Mesendoderm (in vitro differentiated cells): ENCODE measurements at regions not wholly inside any gene's neighbourhood (a gene's known extent, or its start where the extent isn't known, plus 50 kb on each side); places are given as distances from the start of the nearest gene placed in this dataset.

Experiments
- DNase-seq: peaks from one replicate; pipeline ENCODE4 v3.0.0; 2013
- H2AK5ac ChIP-seq: 2 replicates; pipeline ENCODE4 v1.6.1; 2013; ENCODE audit warnings: low read length, inconsistent platforms
- H2BK120ac ChIP-seq: 2 replicates; pipeline ENCODE4 v1.6.1; 2013; ENCODE audit warnings: low read depth, mild to moderate bottlenecking, low read length, moderate library complexity, mixed read lengths
- H2BK15ac ChIP-seq: replicated peaks from 2 replicates; pipeline ENCODE4 v1.6.1; 2013; ENCODE audit warnings: low read depth, mild to moderate bottlenecking, moderate library complexity
- H2BK5ac ChIP-seq: 2 replicates; pipeline ENCODE4 v1.6.1; 2013; ENCODE audit warnings: low read length, inconsistent platforms
- H3K18ac ChIP-seq: 2 replicates; pipeline ENCODE4 v1.6.1; 2013; ENCODE audit warnings: mild to moderate bottlenecking, low read length, mixed read lengths
- H3K23ac ChIP-seq: one replicate; pipeline ENCODE4 v1.6.1; 2013; ENCODE audit warnings: low read length
- H3K27ac ChIP-seq: 2 replicates; pipeline ENCODE4 v1.5.1; 2013; ENCODE audit warnings: low read depth, mild to moderate bottlenecking, inconsistent platforms, low read length, moderate library complexity
- H3K27me3 ChIP-seq: 2 replicates; pipeline ENCODE4 v1.6.1; 2013; ENCODE audit warnings: low read length, control low read depth, mild to moderate bottlenecking, inconsistent platforms; ENCODE audit not compliant: insufficient read depth, poor library complexity
- H3K36me3 ChIP-seq: 2 replicates; pipeline ENCODE4 v1.6.1; 2013; ENCODE audit warnings: low read length, inconsistent platforms; ENCODE audit not compliant: control insufficient read depth, insufficient read depth
- H3K4ac ChIP-seq: one replicate; pipeline ENCODE4 v1.6.1; 2013; ENCODE audit warnings: low read depth, mild to moderate bottlenecking, low read length, moderate library complexity
- H3K4me1 ChIP-seq: 2 replicates; pipeline ENCODE4 v1.6.1; 2013; ENCODE audit warnings: low read depth, low read length, inconsistent platforms; ENCODE audit not compliant: control insufficient read depth
- H3K4me2 ChIP-seq: 2 replicates; pipeline ENCODE4 v1.6.1; 2013; ENCODE audit warnings: low read length
- H3K4me3 ChIP-seq: 2 replicates; pipeline ENCODE4 v1.5.1; 2013; ENCODE audit warnings: mild to moderate bottlenecking, low read length
- H3K56ac ChIP-seq: one replicate; pipeline ENCODE4 v1.6.1; 2013; ENCODE audit warnings: low read length
- H3K79me1 ChIP-seq: 2 replicates; pipeline ENCODE4 v1.6.1; 2013; ENCODE audit warnings: low read length, inconsistent platforms
- H3K79me2 ChIP-seq: 2 replicates; pipeline ENCODE4 v1.6.1; 2013; ENCODE audit warnings: mild to moderate bottlenecking, low read length; ENCODE audit not compliant: control insufficient read depth, insufficient read depth
- H3K9ac ChIP-seq: 2 replicates; pipeline ENCODE4 v1.6.1; 2013; ENCODE audit warnings: low read length, inconsistent platforms
- H4K5ac ChIP-seq: one replicate; pipeline ENCODE4 v1.6.1; 2013; ENCODE audit warnings: low read length
- H4K8ac ChIP-seq: one replicate; pipeline ENCODE4 v1.6.1; 2013; ENCODE audit warnings: low read depth, mild to moderate bottlenecking, control low read depth, low read length, moderate library complexity
- WGBS: extraction: QIAGEN DNeasy Blood & Tissue Kit; methylation state at CpG from one replicate; pipeline ENCODE4 v1.1.7; 2013; ENCODE audit warnings: low lambda C conversion rate, missing lambda C conversion rate; ENCODE audit not compliant: insufficient coverage; ENCODE audit errors: extremely low coverage; 5-methylcytosine and 5-hydroxymethylcytosine counted together

DNA sequence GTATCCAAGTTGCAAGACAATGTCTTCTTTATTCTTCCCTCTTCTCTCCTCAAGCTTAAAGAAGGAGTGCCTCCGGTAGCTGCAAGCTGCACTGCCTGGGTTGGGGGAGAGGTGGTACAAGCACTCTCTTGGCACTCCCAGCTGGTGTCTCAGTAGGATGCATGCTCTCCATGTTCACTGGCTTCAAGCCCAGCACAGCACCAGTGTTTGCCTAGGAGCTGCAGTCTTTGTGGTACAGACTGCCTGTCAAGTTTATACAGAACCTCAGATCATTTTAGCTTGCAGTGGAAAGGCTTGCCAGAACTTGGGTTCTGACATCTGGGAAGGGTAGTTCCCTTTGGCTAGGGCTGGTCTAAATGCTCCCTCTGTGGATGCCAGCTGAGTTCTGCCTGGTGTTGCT is 505.6 kb downstream of the MAN2A1 start:
- no CpG with 5 or more reads among the region's 1 CpG for WGBS
- no peak overlapping the region for H2BK15ac ChIP-seq

GRCh38 chr5:110201791-110202190 is 512.1 kb downstream of the MAN2A1 start:
- Histone ChIP-seq H2AK5ac (no peak overlapping the region), H3K23ac (no peak overlapping the region), H3K4me1 (no peaks in the 10 kb centered on the region), H3K27me3 (no peaks in the 10 kb centered on the region), H3K79me1 (no peaks in the 10 kb centered on the region), H2BK15ac (no peak overlapping the region), H3K79me2 (no peaks in the 10 kb centered on the region), H3K4ac (no peak overlapping the region), H3K4me2 (no peak overlapping the region), H3K18ac (no peak overlapping the region), H3K56ac (no peak overlapping the region), H3K27ac (no peak overlapping the region), H3K9ac (no peak overlapping the region), H3K36me3 (no peaks in the 10 kb centered on the region), H4K8ac (no peak overlapping the region), H3K4me3 (no peak overlapping the region), H2BK5ac (no peak overlapping the region), H4K5ac (no peak overlapping the region), H2BK120ac (no peak overlapping the region)
- no CpG with 5 or more reads among the region's 1 CpG for WGBS
- no peak for DNase-seq

More for the DNA sequence above, 505.6 kb downstream of the MAN2A1 start:
- Histone ChIP-seq H3K23ac (no peak overlapping the region), H3K4me1 (no peaks in the 10 kb centered on the region), H3K36me3 (no peaks in the 10 kb centered on the region), H3K56ac (no peak overlapping the region), H3K18ac (no peak overlapping the region), H3K4me3 (no peak overlapping the region), H3K27ac (no peak overlapping the region), H3K4me2 (no peak overlapping the region), H2AK5ac (no peak overlapping the region), H4K8ac (no peak overlapping the region), H3K79me2 (no peaks in the 10 kb centered on the region), H3K9ac (no peak overlapping the region), H3K79me1 (no peaks in the 10 kb centered on the region), H4K5ac (no peak overlapping the region), H3K4ac (no peak overlapping the region), H3K27me3 (no peaks in the 10 kb centered on the region), H2BK5ac (no peak overlapping the region), H2BK120ac (no peak overlapping the region)
- no peak for DNase-seq

- Histone ChIP-seq H3K23ac (no peak overlapping the region), H3K27ac (no peak overlapping the region), H2BK5ac (no peak overlapping the region), H3K4ac (no peak overlapping the region), H3K4me1 (no peaks in the 10 kb centered on the region), H3K27me3 (no peaks in the 10 kb centered on the region), H2BK120ac (no peak overlapping the region), H4K5ac (no peak overlapping the region), H3K79me1 (no peaks in the 10 kb centered on the region), H3K36me3 (no peaks in the 10 kb centered on the region), H2BK15ac (no peak overlapping the region), H3K4me2 (no peak overlapping the region), H3K9ac (no peak overlapping the region), H3K56ac (no peak overlapping the region), H2AK5ac (no peak overlapping the region), H3K79me2 (no peaks in the 10 kb centered on the region), H3K18ac (no peak overlapping the region), H4K8ac (no peak overlapping the region), H3K4me3 (no peak overlapping the region)
- no peak for DNase-seq
Measured at GRCh38 chr5:110203661-110204060, 513.9 kb downstream of the MAN2A1 start.

DNA sequence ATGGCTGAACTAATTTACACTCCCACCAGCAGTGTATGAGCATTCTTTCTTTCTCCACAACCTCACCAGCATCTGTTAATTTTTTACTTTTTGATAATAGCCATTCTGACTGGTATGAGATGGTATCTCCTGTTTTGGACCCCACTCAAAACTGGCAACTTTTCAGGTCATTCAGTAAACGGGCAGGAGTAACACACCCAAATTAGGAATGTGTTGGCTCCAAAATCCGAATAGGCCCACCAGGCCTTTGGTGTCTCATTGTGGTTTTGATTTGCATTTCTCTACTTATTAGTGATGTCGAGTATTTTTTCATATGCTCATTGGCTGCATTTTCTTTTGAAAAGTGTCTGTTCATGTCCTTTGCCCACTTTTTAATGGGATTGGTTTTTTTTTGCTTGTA is 517.1 kb downstream of the TMEM232 start:
- H3K4me3 ChIP-seq: no peak overlapping the region
- no peak overlapping the region for H3K4me2 ChIP-seq
- no peak overlapping the region for H2AK5ac ChIP-seq
- H3K79me2 ChIP-seq: no peaks in the 10 kb centered on the region
- no peak overlapping the region for H3K9ac ChIP-seq
- WGBS: no CpG with 5 or more reads among the region's 3 CpGs
- no peak overlapping the region for H3K56ac ChIP-seq
- H3K27me3 ChIP-seq: no peaks in the 10 kb centered on the region
- H3K18ac ChIP-seq: no peak overlapping the region
- H3K36me3 ChIP-seq: no peaks in the 10 kb centered on the region
- H3K27ac ChIP-seq: no peak overlapping the region
- H4K8ac ChIP-seq: no peak overlapping the region
- H3K4ac ChIP-seq: no peak overlapping the region
- H3K4me1 ChIP-seq: no peaks in the 10 kb centered on the region
- no peak overlapping the region for H2BK5ac ChIP-seq
- H2BK120ac ChIP-seq: no peak overlapping the region
- H3K23ac ChIP-seq: no peak overlapping the region
- no peak for DNase-seq
- H3K79me1 ChIP-seq: no peaks in the 10 kb centered on the region
- no peak overlapping the region for H4K5ac ChIP-seq
- no peak overlapping the region for H2BK15ac ChIP-seq

DNA sequence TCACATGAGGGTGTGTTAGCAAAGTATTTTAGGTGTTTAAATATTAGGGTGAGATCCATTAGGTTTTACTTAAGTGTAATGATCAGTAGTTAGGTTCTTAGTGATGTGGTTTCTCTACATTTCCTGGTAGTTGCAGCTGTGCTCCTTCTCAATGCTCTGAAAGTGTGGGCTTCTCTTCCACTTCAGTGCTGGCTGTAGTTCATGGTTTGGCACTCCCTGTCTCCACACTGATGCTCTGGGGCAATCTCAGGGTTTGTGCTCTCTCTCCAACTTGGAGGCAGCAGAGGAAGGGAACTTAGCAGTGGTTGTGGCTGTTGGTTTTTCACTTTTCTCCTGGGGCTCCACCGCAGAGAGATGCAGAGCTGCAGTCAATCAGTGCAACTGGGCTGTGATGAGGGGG is 507.5 kb downstream of the TMEM232 start:
- Histone ChIP-seq H3K4me3 (no peak overlapping the region), H2BK15ac (no peak overlapping the region), H4K8ac (no peak overlapping the region), H3K4ac (no peak overlapping the region), H3K27ac (no peak overlapping the region), H3K18ac (no peak overlapping the region), H3K23ac (no peak overlapping the region), H3K9ac (no peak overlapping the region), H2BK5ac (no peak overlapping the region), H3K56ac (no peak overlapping the region), H4K5ac (no peak overlapping the region), H3K79me2 (no peaks in the 10 kb centered on the region), H3K79me1 (no peaks in the 10 kb centered on the region), H2BK120ac (no peak overlapping the region), H3K27me3 (no peaks in the 10 kb centered on the region), H3K4me1 (no peaks in the 10 kb centered on the region), H3K4me2 (no peak overlapping the region), H3K36me3 (no peaks in the 10 kb centered on the region), H2AK5ac (no peak overlapping the region)
- DNase-seq: no peak
- WGBS: no CpG with 5 or more reads among the region's 1 CpG

DNA sequence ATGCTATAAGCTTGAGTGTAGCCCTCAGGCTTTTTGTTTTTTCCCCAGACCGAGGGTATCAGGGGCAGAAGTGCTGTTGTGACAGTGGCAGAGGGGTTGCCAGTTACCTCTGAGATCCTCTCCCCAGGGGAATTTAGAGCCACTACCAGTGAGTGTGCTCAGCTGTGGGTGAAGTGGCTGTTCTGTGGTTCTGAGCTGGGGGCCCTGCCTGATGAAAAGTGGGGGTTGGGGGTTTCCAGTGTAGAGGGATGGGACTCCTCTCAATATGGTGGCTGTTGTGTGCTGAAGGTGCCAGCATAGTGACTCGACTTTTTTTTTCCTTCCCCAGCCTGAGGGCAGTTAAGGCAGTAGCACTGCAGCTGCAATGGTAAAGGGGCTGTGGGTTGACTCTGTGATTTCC is 506.7 kb downstream of the TMEM232 start:
- H2AK5ac ChIP-seq: no peak overlapping the region
- H2BK5ac ChIP-seq: no peak overlapping the region
- no peak overlapping the region for H3K27ac ChIP-seq
- H3K79me1 ChIP-seq: no peaks in the 10 kb centered on the region
- no peak overlapping the region for H3K4ac ChIP-seq
- H3K36me3 ChIP-seq: no peaks in the 10 kb centered on the region
- H3K56ac ChIP-seq: no peak overlapping the region
- H4K5ac ChIP-seq: no peak overlapping the region
- H3K27me3 ChIP-seq: no peaks in the 10 kb centered on the region
- no peaks in the 10 kb centered on the region for H3K79me2 ChIP-seq
- H2BK120ac ChIP-seq: no peak overlapping the region
- H3K23ac ChIP-seq: no peak overlapping the region
- no CpG with 5 or more reads among the region's 2 CpGs for WGBS
- H3K9ac ChIP-seq: no peak overlapping the region
- H2BK15ac ChIP-seq: no peak overlapping the region
- no peak for DNase-seq
- H3K18ac ChIP-seq: no peak overlapping the region
- H3K4me2 ChIP-seq: no peak overlapping the region
- H3K4me1 ChIP-seq: no peaks in the 10 kb centered on the region
- H3K4me3 ChIP-seq: no peak overlapping the region
- no peak overlapping the region for H4K8ac ChIP-seq
